Liver (tissue), 8 donors: ENCODE measurements at regions not wholly inside any gene's neighbourhood (a gene's known extent, or its start where the extent isn't known, plus 50 kb on each side); places are given as distances from the start of the nearest gene placed in this dataset.

Experiments used
- DNase-seq: peaks from one replicate; pipeline ENCODE4 v3.0.0-alpha.2; 2017; ENCODE audit warnings: low spot score
- H3K27ac ChIP-seq, 2 donors: one replicate each; pipeline ENCODE4 v1.7.0; 2013; ENCODE audit warnings: inconsistent platforms in 2 of 2, low read length in 2 of 2, control low read depth in 1 of 2, low read depth in 1 of 2, mild to moderate bottlenecking in 1 of 2
- H3K27me3 ChIP-seq, 4 donors: one replicate each; pipeline versions ENCODE4 v1.6.1 to v1.7.0; 2013; ENCODE audit warnings: low read length in 3 of 4, inconsistent platforms in 1 of 4, mild to moderate bottlenecking in 1 of 4, moderate library complexity in 1 of 4; ENCODE audit not compliant: control insufficient read depth in 4 of 4, insufficient read depth in 4 of 4
- H3K36me3 ChIP-seq, 4 donors: one replicate each; pipeline versions ENCODE4 v1.6.1 to v1.7.0; 2013; ENCODE audit warnings: low read length in 3 of 4, mild to moderate bottlenecking in 3 of 4, low read depth in 1 of 4, moderate library complexity in 1 of 4; ENCODE audit not compliant: control insufficient read depth in 4 of 4, insufficient read depth in 3 of 4
- H3K4me1 ChIP-seq, 4 donors: one replicate each; pipeline versions ENCODE4 v1.6.1 to v1.7.0; 2013; ENCODE audit warnings: low read length in 3 of 4, mild to moderate bottlenecking in 3 of 4, moderate library complexity in 1 of 4; ENCODE audit not compliant: control insufficient read depth in 4 of 4, insufficient read depth in 4 of 4
- H3K4me3 ChIP-seq, 3 donors: one replicate each; pipeline versions ENCODE4 v1.6.1 to v1.7.0; 2013; ENCODE audit warnings: low read length in 3 of 3, control low read depth in 1 of 3, low read depth in 1 of 3, mild to moderate bottlenecking in 1 of 3
- H3K9ac ChIP-seq, 2 donors: one replicate each; pipeline ENCODE4 v1.7.0; 2013; ENCODE audit warnings: low read length in 2 of 2, mild to moderate bottlenecking in 2 of 2, moderate library complexity in 2 of 2, control low read depth in 1 of 2, low read depth in 1 of 2
- H3K9me3 ChIP-seq, 4 donors: one replicate each; pipeline versions ENCODE4 v1.6.1 to v1.7.0; 2013; ENCODE audit warnings: low read length in 3 of 4; ENCODE audit not compliant: control insufficient read depth in 4 of 4
- ATF3 ChIP-seq: IDR thresholded peaks from 2 replicates; pipeline ENCODE4 v1.6.1; 2016; ENCODE audit warnings: antibody characterized with exemption
- FOXA1 ChIP-seq: IDR thresholded peaks from 2 replicates; pipeline ENCODE4 v1.6.1; 2016; ENCODE audit warnings: antibody characterized with exemption
- FOXA2 ChIP-seq: IDR thresholded peaks from 2 replicates; pipeline ENCODE4 v1.6.1; 2016; ENCODE audit warnings: antibody characterized with exemption
- HNF4A ChIP-seq, 2 donors: conservative IDR thresholded peaks; 2 replicates each; pipeline ENCODE4 v1.6.1; 2016; ENCODE audit warnings: antibody characterized with exemption in 2 of 2, mild to moderate bottlenecking in 2 of 2
- JUND ChIP-seq, 2 donors: IDR thresholded peaks; 2 replicates each; pipeline ENCODE4 v1.6.1; 2016; ENCODE audit warnings: antibody characterized with exemption in 2 of 2
- RXRA ChIP-seq, 2 donors: IDR thresholded peaks; 2 replicates each; pipeline ENCODE4 v1.6.1; 2017 to 2018; ENCODE audit warnings: antibody characterized with exemption in 2 of 2, mild to moderate bottlenecking in 1 of 2
- SP1 ChIP-seq: IDR thresholded peaks from 2 replicates; pipeline ENCODE4 v1.6.1; 2018; ENCODE audit warnings: antibody characterized with exemption, mild to moderate bottlenecking
- TAF1 ChIP-seq: conservative IDR thresholded peaks from 2 replicates; pipeline ENCODE4 v1.6.1; 2016; ENCODE audit warnings: antibody characterized with exemption, mild to moderate bottlenecking
- WGBS: extraction: QIAGEN DNeasy Blood & Tissue Kit; methylation state at CpG from one replicate; pipeline ENCODE4 v1.1.7; 2013; 5-methylcytosine and 5-hydroxymethylcytosine counted together
- TF ChIP-seq, protein P1 (sequence below): IDR thresholded peaks from 2 replicates; pipeline ENCODE4 v1.6.1; 2016; ENCODE audit warnings: antibody characterized with exemption, mild to moderate bottlenecking
- TF ChIP-seq, protein P2 (sequence below): IDR thresholded peaks from 2 replicates; pipeline ENCODE4 v1.6.1; 2016; ENCODE audit warnings: antibody characterized with exemption
- TF ChIP-seq, protein P3 (sequence below): fragments of 150-350 bp; IDR thresholded peaks from 2 replicates; pipeline ENCODE4 v1.5.1; 2017; ENCODE audit warnings: improper control_type of control experiment, low read depth, low read length; ENCODE audit not compliant: missing input control
- TF ChIP-seq, protein P4 (sequence below): IDR thresholded peaks from 2 replicates; pipeline ENCODE4 v1.6.1; 2016; ENCODE audit warnings: antibody characterized with exemption
- donor health status: healthy.
- donor health status: healthy.
- donor health status: healthy.
- donor health status: healthy.
- donor health status: healthy.

- TF ChIP-seq, protein P1, sequence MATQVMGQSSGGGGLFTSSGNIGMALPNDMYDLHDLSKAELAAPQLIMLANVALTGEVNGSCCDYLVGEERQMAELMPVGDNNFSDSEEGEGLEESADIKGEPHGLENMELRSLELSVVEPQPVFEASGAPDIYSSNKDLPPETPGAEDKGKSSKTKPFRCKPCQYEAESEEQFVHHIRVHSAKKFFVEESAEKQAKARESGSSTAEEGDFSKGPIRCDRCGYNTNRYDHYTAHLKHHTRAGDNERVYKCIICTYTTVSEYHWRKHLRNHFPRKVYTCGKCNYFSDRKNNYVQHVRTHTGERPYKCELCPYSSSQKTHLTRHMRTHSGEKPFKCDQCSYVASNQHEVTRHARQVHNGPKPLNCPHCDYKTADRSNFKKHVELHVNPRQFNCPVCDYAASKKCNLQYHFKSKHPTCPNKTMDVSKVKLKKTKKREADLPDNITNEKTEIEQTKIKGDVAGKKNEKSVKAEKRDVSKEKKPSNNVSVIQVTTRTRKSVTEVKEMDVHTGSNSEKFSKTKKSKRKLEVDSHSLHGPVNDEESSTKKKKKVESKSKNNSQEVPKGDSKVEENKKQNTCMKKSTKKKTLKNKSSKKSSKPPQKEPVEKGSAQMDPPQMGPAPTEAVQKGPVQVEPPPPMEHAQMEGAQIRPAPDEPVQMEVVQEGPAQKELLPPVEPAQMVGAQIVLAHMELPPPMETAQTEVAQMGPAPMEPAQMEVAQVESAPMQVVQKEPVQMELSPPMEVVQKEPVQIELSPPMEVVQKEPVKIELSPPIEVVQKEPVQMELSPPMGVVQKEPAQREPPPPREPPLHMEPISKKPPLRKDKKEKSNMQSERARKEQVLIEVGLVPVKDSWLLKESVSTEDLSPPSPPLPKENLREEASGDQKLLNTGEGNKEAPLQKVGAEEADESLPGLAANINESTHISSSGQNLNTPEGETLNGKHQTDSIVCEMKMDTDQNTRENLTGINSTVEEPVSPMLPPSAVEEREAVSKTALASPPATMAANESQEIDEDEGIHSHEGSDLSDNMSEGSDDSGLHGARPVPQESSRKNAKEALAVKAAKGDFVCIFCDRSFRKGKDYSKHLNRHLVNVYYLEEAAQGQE: no peak
- TF ChIP-seq SP1 (no peak), TAF1 (no peak)
Measured at GRCh38 chr5:8254674-8255073, 385.7 kb downstream of the MTRR start (continued).

DNA sequence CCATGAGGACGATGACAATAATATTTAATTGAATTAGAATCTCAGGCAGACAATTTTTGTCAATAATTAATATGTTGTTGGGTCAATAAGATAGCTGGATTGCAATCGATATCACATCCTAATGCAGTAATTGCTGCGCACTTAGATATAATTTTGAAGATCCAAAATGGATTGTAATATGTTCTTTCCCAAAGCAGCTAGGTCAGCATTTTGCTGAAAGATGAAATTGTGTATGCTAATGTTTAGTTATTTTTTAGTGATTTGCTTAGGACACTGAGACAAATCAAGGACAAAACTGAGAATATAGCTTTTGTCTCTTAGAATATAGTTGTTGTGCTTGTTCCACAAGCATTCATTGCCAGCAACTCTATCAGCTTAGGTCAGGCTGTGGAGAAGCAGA lies 389.9 kb downstream of the MTRR start:
- TF ChIP-seq, protein P2, sequence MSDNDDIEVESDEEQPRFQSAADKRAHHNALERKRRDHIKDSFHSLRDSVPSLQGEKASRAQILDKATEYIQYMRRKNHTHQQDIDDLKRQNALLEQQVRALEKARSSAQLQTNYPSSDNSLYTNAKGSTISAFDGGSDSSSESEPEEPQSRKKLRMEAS: no peak
- TF ChIP-seq, protein P3, sequence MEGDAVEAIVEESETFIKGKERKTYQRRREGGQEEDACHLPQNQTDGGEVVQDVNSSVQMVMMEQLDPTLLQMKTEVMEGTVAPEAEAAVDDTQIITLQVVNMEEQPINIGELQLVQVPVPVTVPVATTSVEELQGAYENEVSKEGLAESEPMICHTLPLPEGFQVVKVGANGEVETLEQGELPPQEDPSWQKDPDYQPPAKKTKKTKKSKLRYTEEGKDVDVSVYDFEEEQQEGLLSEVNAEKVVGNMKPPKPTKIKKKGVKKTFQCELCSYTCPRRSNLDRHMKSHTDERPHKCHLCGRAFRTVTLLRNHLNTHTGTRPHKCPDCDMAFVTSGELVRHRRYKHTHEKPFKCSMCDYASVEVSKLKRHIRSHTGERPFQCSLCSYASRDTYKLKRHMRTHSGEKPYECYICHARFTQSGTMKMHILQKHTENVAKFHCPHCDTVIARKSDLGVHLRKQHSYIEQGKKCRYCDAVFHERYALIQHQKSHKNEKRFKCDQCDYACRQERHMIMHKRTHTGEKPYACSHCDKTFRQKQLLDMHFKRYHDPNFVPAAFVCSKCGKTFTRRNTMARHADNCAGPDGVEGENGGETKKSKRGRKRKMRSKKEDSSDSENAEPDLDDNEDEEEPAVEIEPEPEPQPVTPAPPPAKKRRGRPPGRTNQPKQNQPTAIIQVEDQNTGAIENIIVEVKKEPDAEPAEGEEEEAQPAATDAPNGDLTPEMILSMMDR: no peak
- TF ChIP-seq ATF3: no peak
- Histone ChIP-seq H3K9me3 (no peaks in the 10 kb centered on the region), H3K9ac (no peak overlapping the region), H3K4me3 (no peak overlapping the region), H3K4me1 (no peaks in the 10 kb centered on the region), H3K27ac (no peak overlapping the region), H3K27me3 (no peaks in the 10 kb centered on the region), H3K36me3 (no peaks in the 10 kb centered on the region)
- 70% methylated on average over 3 of the region's 3 CpGs for WGBS
- no peak for DNase-seq

- 79% methylated on average over 2 of the region's 2 CpGs for WGBS
- Histone ChIP-seq H3K4me1 (no peaks in the 10 kb centered on the region), H3K27ac (no peak overlapping the region), H3K9me3 (peaks cover 0 to 3% (median 0%) of the 10 kb centered on the region in 4 donors), H3K27me3 (no peaks in the 10 kb centered on the region), H3K9ac (no peak overlapping the region), H3K36me3 (no peaks in the 10 kb centered on the region), H3K4me3 (no peak overlapping the region)
- no peak for DNase-seq
- TF ChIP-seq FOXA2: no peak
- TF ChIP-seq FOXA1: no peak
- TF ChIP-seq HNF4A (conservative IDR thresholded peaks at IDR 0.05): no peak
- no peak for TF ChIP-seq JUND (IDR thresholded peaks at IDR 0.05)
- TF ChIP-seq RXRA (IDR thresholded peaks at IDR 0.05): no peak
- no peak for TF ChIP-seq ATF3
- TF ChIP-seq, protein P4, sequence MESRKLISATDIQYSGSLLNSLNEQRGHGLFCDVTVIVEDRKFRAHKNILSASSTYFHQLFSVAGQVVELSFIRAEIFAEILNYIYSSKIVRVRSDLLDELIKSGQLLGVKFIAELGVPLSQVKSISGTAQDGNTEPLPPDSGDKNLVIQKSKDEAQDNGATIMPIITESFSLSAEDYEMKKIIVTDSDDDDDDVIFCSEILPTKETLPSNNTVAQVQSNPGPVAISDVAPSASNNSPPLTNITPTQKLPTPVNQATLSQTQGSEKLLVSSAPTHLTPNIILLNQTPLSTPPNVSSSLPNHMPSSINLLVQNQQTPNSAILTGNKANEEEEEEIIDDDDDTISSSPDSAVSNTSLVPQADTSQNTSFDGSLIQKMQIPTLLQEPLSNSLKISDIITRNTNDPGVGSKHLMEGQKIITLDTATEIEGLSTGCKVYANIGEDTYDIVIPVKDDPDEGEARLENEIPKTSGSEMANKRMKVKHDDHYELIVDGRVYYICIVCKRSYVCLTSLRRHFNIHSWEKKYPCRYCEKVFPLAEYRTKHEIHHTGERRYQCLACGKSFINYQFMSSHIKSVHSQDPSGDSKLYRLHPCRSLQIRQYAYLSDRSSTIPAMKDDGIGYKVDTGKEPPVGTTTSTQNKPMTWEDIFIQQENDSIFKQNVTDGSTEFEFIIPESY: no peak
Measured at GRCh38 chr5:8270246-8270645, 401.3 kb downstream of the MTRR start.
